Ovary (tissue), 3 donors: ENCODE measurements at regions not wholly inside any gene's neighbourhood (a gene's known extent, or its start where the extent isn't known, plus 50 kb on each side); places are given as distances from the start of the nearest gene placed in this dataset.

Experiments used
- POLR2A ChIP-seq: fragments of 450-650 bp; IDR thresholded peaks from one replicate; pipeline ENCODE4 v1.6.1; 2017; ENCODE audit warnings: antibody characterized with exemption, mild to moderate bottlenecking, moderate library complexity
- TF ChIP-seq, protein P1 (sequence below), 3 donors: fragments of 450-650 bp in 2 of 3; fragments of 200-600 bp in 1 of 3; IDR thresholded peaks; one replicate each; pipeline versions ENCODE4 v1.5.1 to v1.8.0; 2016 to 2022; ENCODE audit warnings: antibody characterized with exemption in 3 of 3, mild to moderate bottlenecking in 1 of 3
- donor health status: DM: no; HTN: no; CAD: no.

DNA sequence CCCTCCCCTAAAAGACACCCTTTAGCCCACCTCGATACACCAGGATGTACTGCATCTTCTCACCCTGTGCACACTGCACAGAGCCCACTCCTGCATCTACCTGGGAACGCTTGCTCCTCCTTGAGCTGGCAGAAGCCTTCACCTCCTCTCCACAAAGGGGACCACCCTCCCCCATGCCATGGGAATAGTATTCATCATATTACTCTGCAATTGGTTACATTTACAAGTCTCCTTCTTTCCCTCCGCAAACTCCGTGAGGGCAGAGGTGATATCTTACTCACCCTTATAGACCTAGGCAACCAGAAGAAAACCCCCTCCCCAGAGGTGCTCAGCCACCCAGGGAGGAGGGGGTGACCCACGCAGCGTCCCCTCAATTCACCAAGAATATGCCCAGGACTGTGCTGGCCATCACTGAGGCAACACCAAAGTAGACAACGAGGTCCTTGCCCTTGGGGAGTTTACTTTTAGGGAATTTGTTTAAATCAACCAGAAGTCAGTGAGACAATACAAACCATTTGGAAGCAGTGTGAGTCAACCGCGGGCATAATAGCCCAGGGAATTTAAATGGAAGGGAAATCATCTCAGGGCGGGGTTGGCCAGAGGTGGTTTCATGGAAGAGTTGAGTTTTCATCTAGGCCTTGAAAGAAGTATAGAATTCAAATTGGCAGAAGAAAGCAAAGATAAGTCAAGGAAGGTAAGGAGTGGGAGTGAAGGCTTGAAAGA lies 214.5 kb downstream of the BARX2 start:
- TF ChIP-seq, protein P1, sequence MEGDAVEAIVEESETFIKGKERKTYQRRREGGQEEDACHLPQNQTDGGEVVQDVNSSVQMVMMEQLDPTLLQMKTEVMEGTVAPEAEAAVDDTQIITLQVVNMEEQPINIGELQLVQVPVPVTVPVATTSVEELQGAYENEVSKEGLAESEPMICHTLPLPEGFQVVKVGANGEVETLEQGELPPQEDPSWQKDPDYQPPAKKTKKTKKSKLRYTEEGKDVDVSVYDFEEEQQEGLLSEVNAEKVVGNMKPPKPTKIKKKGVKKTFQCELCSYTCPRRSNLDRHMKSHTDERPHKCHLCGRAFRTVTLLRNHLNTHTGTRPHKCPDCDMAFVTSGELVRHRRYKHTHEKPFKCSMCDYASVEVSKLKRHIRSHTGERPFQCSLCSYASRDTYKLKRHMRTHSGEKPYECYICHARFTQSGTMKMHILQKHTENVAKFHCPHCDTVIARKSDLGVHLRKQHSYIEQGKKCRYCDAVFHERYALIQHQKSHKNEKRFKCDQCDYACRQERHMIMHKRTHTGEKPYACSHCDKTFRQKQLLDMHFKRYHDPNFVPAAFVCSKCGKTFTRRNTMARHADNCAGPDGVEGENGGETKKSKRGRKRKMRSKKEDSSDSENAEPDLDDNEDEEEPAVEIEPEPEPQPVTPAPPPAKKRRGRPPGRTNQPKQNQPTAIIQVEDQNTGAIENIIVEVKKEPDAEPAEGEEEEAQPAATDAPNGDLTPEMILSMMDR (IDR thresholded peaks at IDR 0.05), result no peak
- TF ChIP-seq POLR2A, result no peak
